Skeletal muscle tissue (tissue), 3 donors: ENCODE measurements at regions not wholly inside any gene's neighbourhood (a gene's known extent, or its start where the extent isn't known, plus 50 kb on each side); places are given as distances from the start of the nearest gene placed in this dataset.

Experiments used
- H3K27ac ChIP-seq: one replicate; pipeline ENCODE4 v1.7.0; 2013; ENCODE audit warnings: mild to moderate bottlenecking, low read depth, low read length, inconsistent platforms
- H3K27me3 ChIP-seq, 3 donors: one replicate each; pipeline ENCODE4 v1.7.0; 2013; ENCODE audit warnings: low read length in 3 of 3; ENCODE audit not compliant: control insufficient read depth in 3 of 3, insufficient read depth in 3 of 3
- H3K36me3 ChIP-seq, 3 donors: one replicate each; pipeline ENCODE4 v1.7.0; 2013; ENCODE audit warnings: low read length in 3 of 3; ENCODE audit not compliant: control insufficient read depth in 3 of 3, insufficient read depth in 3 of 3
- H3K4me1 ChIP-seq, 3 donors: one replicate each; pipeline ENCODE4 v1.7.0; 2013; ENCODE audit warnings: low read length in 3 of 3, mild to moderate bottlenecking in 3 of 3; ENCODE audit not compliant: control insufficient read depth in 3 of 3, insufficient read depth in 3 of 3
- H3K4me3 ChIP-seq, 3 donors: one replicate each; pipeline ENCODE4 v1.7.0; 2013; ENCODE audit warnings: low read length in 3 of 3
- H3K9ac ChIP-seq, 3 donors: one replicate each; pipeline ENCODE4 v1.7.0; 2013; ENCODE audit warnings: low read length in 3 of 3, mild to moderate bottlenecking in 3 of 3, moderate library complexity in 2 of 3, low read depth in 1 of 3
- H3K9me3 ChIP-seq, 3 donors: one replicate each; pipeline ENCODE4 v1.7.0; 2013; ENCODE audit warnings: low read length in 3 of 3; ENCODE audit not compliant: control insufficient read depth in 3 of 3
- donor health status: Osteomylitis.

- H3K9me3 ChIP-seq, result no peaks in the 10 kb centered on the region
- H3K36me3 ChIP-seq, result no peaks in the 10 kb centered on the region
- no peaks in the 10 kb centered on the region for H3K4me1 ChIP-seq
- H3K27me3 ChIP-seq, result peaks cover 5 to 13% (median 11%) of the 10 kb centered on the region in 3 donors
- no peak overlapping the region for H3K27ac ChIP-seq
- no peak overlapping the region for H3K9ac ChIP-seq
- no peak overlapping the region for H3K4me3 ChIP-seq
Measured at GRCh38 chr20:51258582-51259165, 235.8 kb upstream of the KCNG1 start.

- Histone ChIP-seq H3K9me3 (no peaks in the 10 kb centered on the region), H3K27ac (no peak overlapping the region), H3K4me3 (no peak overlapping the region), H3K9ac (no peak overlapping the region), H3K27me3 (peaks cover 5 to 18% (median 13%) of the 10 kb centered on the region in 3 donors), H3K4me1 (no peaks in the 10 kb centered on the region), H3K36me3 (no peaks in the 10 kb centered on the region)
Measured at GRCh38 chr20:51255417-51255816, 232.5 kb upstream of the KCNG1 start.

GRCh38 chr20:51253280-51253679 is 230.4 kb upstream of the KCNG1 start:
- no peak overlapping the region for H3K9ac ChIP-seq
- no peaks in the 10 kb centered on the region for H3K9me3 ChIP-seq
- peaks cover 5 to 18% (median 13%) of the 10 kb centered on the region in 3 donors for H3K27me3 ChIP-seq
- no peaks in the 10 kb centered on the region for H3K36me3 ChIP-seq
- H3K4me3 ChIP-seq, result no peak overlapping the region
- H3K4me1 ChIP-seq, result no peaks in the 10 kb centered on the region
- no peak overlapping the region for H3K27ac ChIP-seq

- Histone ChIP-seq H3K9me3 (no peaks in the 10 kb centered on the region), H3K27me3 (peaks cover 5 to 16% (median 10%) of the 10 kb centered on the region in 3 donors), H3K4me3 (no peak overlapping the region), H3K9ac (no peak overlapping the region), H3K4me1 (no peaks in the 10 kb centered on the region), H3K36me3 (no peaks in the 10 kb centered on the region), H3K27ac (no peak overlapping the region)
Measured at GRCh38 chr20:51249781-51250180, 226.9 kb upstream of the KCNG1 start.

- H3K27ac ChIP-seq, result no peak overlapping the region
- no peaks in the 10 kb centered on the region for H3K4me1 ChIP-seq
- H3K9me3 ChIP-seq, result no peaks in the 10 kb centered on the region
- H3K36me3 ChIP-seq, result no peaks in the 10 kb centered on the region
- H3K4me3 ChIP-seq, result no peak overlapping the region
- H3K27me3 ChIP-seq, result peaks cover 4 to 13% (median 7%) of the 10 kb centered on the region in 3 donors
- no peak overlapping the region for H3K9ac ChIP-seq
Measured at GRCh38 chr20:51249215-51249614, 226.3 kb upstream of the KCNG1 start.

- peaks cover 0 to 5% (median under 1%) of the 10 kb centered on the region in 3 donors for H3K27me3 ChIP-seq
- H3K27ac ChIP-seq, result no peak overlapping the region
- H3K9ac ChIP-seq, result no peak overlapping the region
- H3K4me3 ChIP-seq, result no peak overlapping the region
- H3K36me3 ChIP-seq, result no peaks in the 10 kb centered on the region
- no peaks in the 10 kb centered on the region for H3K4me1 ChIP-seq
- peaks cover 0 to 10% (median 6%) of the 10 kb centered on the region in 3 donors for H3K9me3 ChIP-seq
Measured at GRCh38 chr20:51244466-51244865, 221.6 kb upstream of the KCNG1 start.

GRCh38 chr20:51238675-51239305 is 215.9 kb upstream of the KCNG1 start:
- no peak overlapping the region for H3K4me3 ChIP-seq
- peaks cover 0 to 8% (median 0%) of the 10 kb centered on the region in 3 donors for H3K27me3 ChIP-seq
- no peak overlapping the region for H3K27ac ChIP-seq
- H3K9me3 ChIP-seq, result peaks cover 2 to 10% (median 6%) of the 10 kb centered on the region in 3 donors
- H3K36me3 ChIP-seq, result no peaks in the 10 kb centered on the region
- no peak overlapping the region for H3K9ac ChIP-seq
- no peaks in the 10 kb centered on the region for H3K4me1 ChIP-seq

GRCh38 chr20:51237791-51238190 is 214.9 kb upstream of the KCNG1 start:
- Histone ChIP-seq H3K27ac (no peak overlapping the region), H3K4me1 (no peaks in the 10 kb centered on the region), H3K9ac (no peak overlapping the region), H3K4me3 (no peak overlapping the region), H3K36me3 (no peaks in the 10 kb centered on the region), H3K27me3 (peaks cover 0 to 3% (median 0%) of the 10 kb centered on the region in 3 donors), H3K9me3 (peaks cover 3 to 10% (median 3%) of the 10 kb centered on the region in 3 donors)

- Histone ChIP-seq H3K4me3 (no peak overlapping the region), H3K9ac (no peak overlapping the region), H3K36me3 (no peaks in the 10 kb centered on the region), H3K27me3 (peaks cover 0 to 3% (median 0%) of the 10 kb centered on the region in 3 donors), H3K4me1 (no peaks in the 10 kb centered on the region), H3K27ac (no peak overlapping the region), H3K9me3 (peaks cover 0 to 6% (median 3%) of the 10 kb centered on the region in 3 donors)
Measured at GRCh38 chr20:51237278-51237677, 214.4 kb upstream of the KCNG1 start.

- H3K4me1 ChIP-seq, result no peaks in the 10 kb centered on the region
- H3K27ac ChIP-seq, result no peak overlapping the region
- peaks cover 0 to 3% (median 0%) of the 10 kb centered on the region in 3 donors for H3K27me3 ChIP-seq
- H3K9ac ChIP-seq, result no peak overlapping the region
- peaks cover 0 to 4% (median 3%) of the 10 kb centered on the region in 3 donors for H3K9me3 ChIP-seq
- no peak overlapping the region for H3K4me3 ChIP-seq
- H3K36me3 ChIP-seq, result no peaks in the 10 kb centered on the region
Measured at GRCh38 chr20:51236421-51236820, 213.5 kb upstream of the KCNG1 start.
